VCaP (cell line): ENCODE measurements at regions not wholly inside any gene's neighbourhood (a gene's known extent, or its start where the extent isn't known, plus 50 kb on each side); places are given as distances from the start of the nearest gene placed in this dataset.

Experiments used
- H3K27ac ChIP-seq: fragments of 450-650 bp; 2 replicates; pipeline ENCODE4 v1.5.1; 2017
- TF ChIP-seq, protein P1 (sequence below): fragments of 450-650 bp; conservative IDR thresholded peaks from 2 replicates; pipeline ENCODE4 v1.5.1; 2017; ENCODE audit warnings: mild to moderate bottlenecking, moderate library complexity

DNA sequence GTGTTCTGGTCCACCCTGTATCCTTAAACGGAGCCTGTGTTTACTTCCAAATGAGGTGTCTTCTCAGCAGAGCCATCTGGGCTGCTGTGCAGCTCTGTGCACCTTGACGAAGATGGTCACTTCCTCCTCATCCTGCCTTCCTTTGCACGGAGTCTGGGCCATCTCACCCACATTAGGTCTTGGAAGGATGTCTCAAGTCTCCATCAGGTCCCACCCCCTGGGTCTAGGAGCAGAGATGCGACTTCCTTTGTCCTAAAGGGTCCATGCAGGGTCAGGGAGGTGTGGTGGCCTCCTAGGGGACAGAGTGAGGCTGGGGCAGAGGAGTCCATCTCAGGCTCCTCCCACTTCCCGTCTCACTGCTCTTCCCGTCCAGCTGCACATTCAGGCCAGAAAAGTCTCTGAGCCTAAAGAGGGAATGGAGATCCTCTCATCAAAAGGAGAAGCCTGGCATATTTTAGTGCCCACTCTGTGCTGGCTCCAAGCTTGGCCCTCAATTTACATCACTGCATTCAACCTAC lies 209.2 kb downstream of the MATN1 start:
- no peak overlapping the region for H3K27ac ChIP-seq
- TF ChIP-seq, protein P1, sequence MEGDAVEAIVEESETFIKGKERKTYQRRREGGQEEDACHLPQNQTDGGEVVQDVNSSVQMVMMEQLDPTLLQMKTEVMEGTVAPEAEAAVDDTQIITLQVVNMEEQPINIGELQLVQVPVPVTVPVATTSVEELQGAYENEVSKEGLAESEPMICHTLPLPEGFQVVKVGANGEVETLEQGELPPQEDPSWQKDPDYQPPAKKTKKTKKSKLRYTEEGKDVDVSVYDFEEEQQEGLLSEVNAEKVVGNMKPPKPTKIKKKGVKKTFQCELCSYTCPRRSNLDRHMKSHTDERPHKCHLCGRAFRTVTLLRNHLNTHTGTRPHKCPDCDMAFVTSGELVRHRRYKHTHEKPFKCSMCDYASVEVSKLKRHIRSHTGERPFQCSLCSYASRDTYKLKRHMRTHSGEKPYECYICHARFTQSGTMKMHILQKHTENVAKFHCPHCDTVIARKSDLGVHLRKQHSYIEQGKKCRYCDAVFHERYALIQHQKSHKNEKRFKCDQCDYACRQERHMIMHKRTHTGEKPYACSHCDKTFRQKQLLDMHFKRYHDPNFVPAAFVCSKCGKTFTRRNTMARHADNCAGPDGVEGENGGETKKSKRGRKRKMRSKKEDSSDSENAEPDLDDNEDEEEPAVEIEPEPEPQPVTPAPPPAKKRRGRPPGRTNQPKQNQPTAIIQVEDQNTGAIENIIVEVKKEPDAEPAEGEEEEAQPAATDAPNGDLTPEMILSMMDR = no peak

DNA sequence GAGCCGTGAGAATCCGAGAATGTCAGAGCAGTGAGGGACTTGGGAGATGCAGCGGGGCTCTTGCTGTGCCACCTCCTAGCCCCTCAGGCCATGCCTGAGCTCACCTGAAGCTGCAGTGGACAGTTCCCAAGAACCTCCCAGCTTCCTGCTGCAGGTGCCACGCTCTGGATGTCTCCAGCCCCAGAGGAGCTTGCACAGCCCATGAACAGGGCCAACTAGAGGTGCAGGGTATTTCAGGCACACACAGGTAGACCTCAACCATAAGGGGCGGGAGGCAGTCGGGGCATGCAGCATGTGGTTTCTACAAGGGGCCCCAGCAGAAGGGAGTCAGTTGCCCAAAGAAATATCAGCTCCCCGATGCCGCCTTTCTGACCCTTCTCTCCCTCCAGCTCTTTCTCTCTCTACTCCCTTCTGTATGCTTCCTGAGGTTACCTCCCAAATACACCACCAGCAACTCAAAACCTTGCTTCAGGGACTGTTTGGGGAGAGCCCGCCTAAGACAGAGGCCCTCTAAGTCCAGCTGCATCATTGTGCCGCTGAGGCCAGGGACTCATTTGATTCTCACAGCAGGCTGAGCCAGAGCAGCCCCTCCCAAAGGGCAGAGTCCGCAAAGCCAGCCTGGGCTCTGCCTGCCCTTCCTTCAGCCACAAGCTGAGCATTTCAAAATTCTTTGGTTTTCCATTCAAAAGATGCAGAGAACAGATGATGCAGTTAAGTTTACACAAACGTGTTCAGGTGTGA lies 209.8 kb downstream of the MATN1 start:
- no peak overlapping the region for H3K27ac ChIP-seq
- TF ChIP-seq, protein P1 = no peak

DNA sequence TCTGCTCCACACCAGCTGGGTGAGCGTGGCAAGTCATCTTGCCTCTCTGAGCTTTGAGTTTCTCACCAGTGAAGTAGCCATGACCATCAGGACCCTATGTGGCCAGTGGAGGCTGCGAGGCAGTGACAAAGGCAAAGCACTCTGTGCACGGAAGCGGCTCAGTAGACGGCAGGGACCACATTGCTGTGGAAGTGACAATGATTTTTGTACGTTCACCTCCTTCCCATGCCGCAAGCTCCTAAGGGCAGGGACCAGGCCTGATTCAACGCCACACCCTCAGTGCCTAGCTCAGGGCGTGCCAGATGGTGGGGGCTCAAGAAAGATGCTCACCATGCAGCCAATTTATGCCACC lies 210.5 kb downstream of the MATN1 start:
- TF ChIP-seq, protein P1 = no peak

DNA sequence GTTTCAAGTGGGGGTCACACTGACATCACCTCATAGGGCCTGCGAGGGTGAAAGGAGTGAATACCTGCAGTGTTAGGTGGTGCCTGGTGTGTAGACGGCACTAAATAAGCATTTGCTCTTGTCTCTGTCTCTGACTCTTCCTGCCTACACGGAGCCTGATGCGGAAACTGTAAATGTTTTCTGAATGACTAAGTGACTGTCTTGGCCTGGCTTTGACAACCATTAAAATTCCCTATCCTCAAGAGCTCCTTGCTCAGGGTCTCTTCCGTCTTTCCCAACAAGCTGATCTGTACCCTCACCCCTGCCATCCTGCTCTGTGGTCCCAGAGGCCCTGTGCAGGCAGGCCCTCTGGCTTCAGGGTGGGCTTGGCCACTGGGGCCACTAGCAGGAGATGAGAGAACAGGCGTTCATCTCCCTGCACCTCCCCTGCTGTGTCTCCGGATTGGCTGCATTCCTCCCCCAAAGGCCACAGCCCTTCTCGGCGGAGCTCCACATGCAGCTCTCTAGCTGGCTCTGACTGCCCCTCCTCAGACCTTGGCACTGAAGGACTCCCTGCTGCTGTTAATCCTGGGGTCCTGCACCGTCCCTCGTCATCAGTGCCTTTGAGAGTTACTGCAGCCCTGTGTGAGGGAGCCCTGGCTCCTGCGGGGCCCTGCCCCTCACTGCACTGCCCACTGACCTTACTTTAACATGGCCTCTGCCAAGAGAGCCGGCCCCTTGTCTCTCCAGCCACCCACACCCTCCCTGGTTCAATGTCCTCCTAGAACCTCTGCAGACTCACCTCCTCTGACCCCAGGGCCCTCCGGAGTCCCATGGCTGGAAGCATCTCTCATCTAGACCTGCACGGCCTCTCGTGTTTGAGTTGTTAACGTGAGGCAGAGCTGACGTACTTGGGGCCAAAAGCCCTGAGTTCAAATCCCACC lies 211.1 kb downstream of the MATN1 start:
- TF ChIP-seq, protein P1 = no peak
- no peak overlapping the region for H3K27ac ChIP-seq

More for the DNA sequence above, 210.5 kb downstream of the MATN1 start:
- H3K27ac ChIP-seq = no peak overlapping the region

DNA sequence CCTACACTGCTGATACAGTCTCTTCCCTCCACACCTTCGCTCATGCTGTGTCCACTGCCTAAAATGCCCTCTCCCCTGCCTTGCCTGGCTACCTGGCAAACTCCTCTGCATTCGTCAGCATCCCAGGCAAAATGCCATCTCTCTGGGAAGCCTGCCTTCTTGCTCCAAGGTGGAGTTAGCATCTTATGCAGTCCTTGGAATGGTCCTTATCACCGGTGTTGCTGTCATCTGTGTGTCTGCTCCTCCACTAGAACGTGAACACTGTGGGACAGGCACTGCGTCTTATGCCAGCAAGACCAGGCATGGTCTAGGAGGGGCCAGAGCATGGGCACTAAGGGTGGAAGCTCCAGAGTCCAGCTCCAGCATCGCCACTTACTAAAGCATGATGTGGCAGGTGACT lies 211.8 kb downstream of the MATN1 start:
- H3K27ac ChIP-seq = no peak overlapping the region
- TF ChIP-seq, protein P1 = no peak

DNA sequence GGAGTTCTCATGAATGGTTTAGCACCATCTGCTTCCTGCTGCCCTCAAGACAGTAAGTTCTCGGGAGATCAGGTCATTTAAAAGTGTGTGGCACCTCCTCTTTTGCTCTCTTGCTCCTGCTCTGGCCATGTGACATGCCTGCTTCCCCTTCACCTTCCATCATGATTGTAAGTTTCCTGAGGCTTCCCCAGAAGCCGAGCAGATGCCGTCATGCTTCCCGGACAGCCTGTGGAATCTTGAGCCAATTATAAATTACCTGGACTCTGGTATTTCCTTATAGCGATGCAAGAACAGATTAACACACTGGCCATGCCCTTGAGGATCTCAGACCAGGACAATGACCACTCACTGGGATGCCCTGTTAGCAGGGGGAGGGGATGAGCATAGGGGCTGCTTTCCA lies 212.3 kb downstream of the MATN1 start:
- TF ChIP-seq, protein P1 = no peak
- H3K27ac ChIP-seq = no peak overlapping the region

DNA sequence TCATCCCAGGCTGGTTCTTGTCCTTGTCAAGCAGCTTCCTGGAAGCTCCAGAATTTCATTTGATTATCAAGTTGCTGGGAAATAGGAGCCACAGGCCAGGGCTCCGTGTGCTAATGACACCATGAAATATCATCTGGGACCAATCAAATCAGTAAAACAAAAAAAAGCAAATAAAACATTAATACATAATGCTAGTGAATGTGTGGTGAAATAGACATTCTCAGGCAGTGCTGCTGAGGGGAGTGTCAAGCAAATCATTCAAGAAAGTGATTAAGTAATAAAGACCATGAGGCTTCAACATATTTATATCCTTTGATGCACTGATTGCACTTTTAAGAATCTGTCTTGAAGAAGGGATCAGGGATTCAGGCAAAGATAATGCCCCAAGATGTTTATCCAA lies 213.7 kb downstream of the MATN1 start:
- H3K27ac ChIP-seq = no peak overlapping the region
- TF ChIP-seq, protein P1 = no peak
